ENCODE measurements at regions not wholly inside any gene's neighbourhood (a gene's known extent, or its start where the extent isn't known, plus 50 kb on each side); places are given as distances from the start of the nearest gene placed in this dataset.

- TF ChIP-seq CTCF (conservative IDR thresholded peaks at IDR 0.05; ENCODE audit: low read depth, low read length) (no peak), POLR2A (IDR thresholded peaks at IDR 0.05; ENCODE audit: low read depth, low read length) (no peak), FOS (IDR thresholded peaks at IDR 0.05; ENCODE audit: low read depth, low read length) (no peak), USF2 (IDR thresholded peaks at IDR 0.05; ENCODE audit: low read depth, low read length) (no peak), CEBPB (IDR thresholded peaks at IDR 0.05; ENCODE audit: low read depth, low read length) (no peak), RFX5 (IDR thresholded peaks at IDR 0.05; ENCODE audit: low read depth, low read length) (no peak), NFE2L2 (IDR thresholded peaks at IDR 0.05; ENCODE audit: low read depth, low read length) (no peak), RAD21 (IDR thresholded peaks at IDR 0.05; ENCODE audit: low read length) (no peak), SMC3 (IDR thresholded peaks at IDR 0.05; ENCODE audit: low read depth, low read length) (no peak), MAFK (IDR thresholded peaks at IDR 0.05; ENCODE audit: low read depth, low read length) (no peak), MAZ (IDR thresholded peaks at IDR 0.05; ENCODE audit: borderline replicate concordance, low read depth, low read length) (no peak), RCOR1 (IDR thresholded peaks at IDR 0.05; ENCODE audit: insufficient replicate concordance, low read length) (no peak), MXI1 (IDR thresholded peaks at IDR 0.05; ENCODE audit: borderline replicate concordance, low read depth, low read length) (no peak)
Measured at GRCh38 chr4:179225594-179225993, 1783.4 kb upstream of the AGA start.

Measured in IMR-90 (cell line).